Nephron (organoid): ENCODE measurements at regions not wholly inside any gene's neighbourhood (a gene's known extent, or its start where the extent isn't known, plus 50 kb on each side); places are given as distances from the start of the nearest gene placed in this dataset.

Experiments used
- H3K27ac Mint-ChIP-seq, 3 experiments: 2 replicates each; pipeline ENCODE4 v1.8.0; 2020; ENCODE audit warnings: mixed read lengths in 3 of 3, mild to moderate bottlenecking in 2 of 3, moderate library complexity in 1 of 3
- H3K27me3 Mint-ChIP-seq: 2 replicates; pipeline ENCODE4 v1.8.0; 2021; ENCODE audit warnings: low read depth, mild to moderate bottlenecking, moderate library complexity, mixed read lengths
- H3K36me3 Mint-ChIP-seq: 2 replicates; pipeline ENCODE4 v1.8.0; 2020; ENCODE audit warnings: low read depth, mixed read lengths
- H3K4me1 Mint-ChIP-seq: 2 replicates; pipeline ENCODE4 v1.8.0; 2020; ENCODE audit warnings: mixed read lengths
- H3K4me3 Mint-ChIP-seq, 3 experiments: 2 replicates each; pipeline ENCODE4 v1.8.0; 2020; ENCODE audit warnings: mild to moderate bottlenecking in 3 of 3, mixed read lengths in 3 of 3, moderate library complexity in 2 of 3
- H3K9me3 Mint-ChIP-seq: 2 replicates; pipeline ENCODE4 v1.8.0; 2020; ENCODE audit warnings: mixed read lengths
- TF ChIP-seq, protein P1 (sequence below), 3 experiments: fragments of 200-600 bp; sonication (generic); IDR thresholded peaks; one replicate each; pipeline ENCODE4 v1.5.0; 2021; ENCODE audit warnings: antibody characterized with exemption in 3 of 3; ENCODE audit not compliant: unreplicated experiment in 3 of 3

DNA sequence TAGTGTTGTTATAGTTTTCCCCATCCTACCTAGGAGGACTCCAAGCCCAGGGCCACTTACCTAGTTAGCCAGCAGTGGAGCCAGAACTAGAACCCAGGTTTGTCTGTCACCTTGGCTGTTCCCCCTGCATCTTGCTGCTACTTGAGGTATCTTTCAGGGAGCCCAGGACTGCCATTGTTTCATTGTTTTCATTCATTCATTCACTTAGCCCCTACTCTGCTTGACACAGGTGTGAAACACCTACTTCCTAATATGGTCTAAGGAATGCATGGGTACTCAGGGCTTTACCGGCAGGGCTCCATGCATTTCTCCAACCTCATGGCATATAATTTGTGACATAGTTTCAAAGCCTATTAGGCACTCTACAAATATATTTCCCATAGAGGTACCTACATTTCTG is 266.6 kb upstream of the TPM1 start:
- no peak overlapping the region for H3K4me3 Mint-ChIP-seq
- H3K27ac Mint-ChIP-seq: no peak overlapping the region
- no peaks in the 10 kb centered on the region for H3K9me3 Mint-ChIP-seq
- no peaks in the 10 kb centered on the region for H3K27me3 Mint-ChIP-seq
- H3K4me1 Mint-ChIP-seq: peaks cover 2% of the 10 kb centered on the region
- TF ChIP-seq, protein P1, sequence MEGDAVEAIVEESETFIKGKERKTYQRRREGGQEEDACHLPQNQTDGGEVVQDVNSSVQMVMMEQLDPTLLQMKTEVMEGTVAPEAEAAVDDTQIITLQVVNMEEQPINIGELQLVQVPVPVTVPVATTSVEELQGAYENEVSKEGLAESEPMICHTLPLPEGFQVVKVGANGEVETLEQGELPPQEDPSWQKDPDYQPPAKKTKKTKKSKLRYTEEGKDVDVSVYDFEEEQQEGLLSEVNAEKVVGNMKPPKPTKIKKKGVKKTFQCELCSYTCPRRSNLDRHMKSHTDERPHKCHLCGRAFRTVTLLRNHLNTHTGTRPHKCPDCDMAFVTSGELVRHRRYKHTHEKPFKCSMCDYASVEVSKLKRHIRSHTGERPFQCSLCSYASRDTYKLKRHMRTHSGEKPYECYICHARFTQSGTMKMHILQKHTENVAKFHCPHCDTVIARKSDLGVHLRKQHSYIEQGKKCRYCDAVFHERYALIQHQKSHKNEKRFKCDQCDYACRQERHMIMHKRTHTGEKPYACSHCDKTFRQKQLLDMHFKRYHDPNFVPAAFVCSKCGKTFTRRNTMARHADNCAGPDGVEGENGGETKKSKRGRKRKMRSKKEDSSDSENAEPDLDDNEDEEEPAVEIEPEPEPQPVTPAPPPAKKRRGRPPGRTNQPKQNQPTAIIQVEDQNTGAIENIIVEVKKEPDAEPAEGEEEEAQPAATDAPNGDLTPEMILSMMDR (IDR thresholded peaks at IDR 0.05; ENCODE audit: unreplicated experiment in 3 of 3): no peak
- peaks cover 53% of the 10 kb centered on the region for H3K36me3 Mint-ChIP-seq

DNA sequence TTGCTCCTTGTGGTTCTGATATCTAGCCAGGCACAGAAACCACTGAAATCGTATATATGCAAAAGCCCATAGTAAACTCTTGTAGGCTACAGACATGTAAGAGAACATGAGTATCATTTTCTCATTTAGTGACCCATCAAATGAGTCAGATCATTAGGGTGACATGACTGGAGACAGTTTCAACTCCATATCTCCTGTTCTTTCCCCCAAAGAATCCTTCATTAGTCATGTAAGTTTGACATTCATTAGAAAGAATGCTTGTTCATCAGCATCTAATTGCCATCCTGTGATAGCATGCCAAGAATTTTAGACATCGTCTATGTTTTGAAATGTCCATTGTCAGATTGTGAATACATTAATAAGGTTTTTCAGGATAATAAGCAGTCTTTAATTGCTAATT is 264.9 kb upstream of the TPM1 start:
- no peak overlapping the region for H3K4me3 Mint-ChIP-seq
- no peaks in the 10 kb centered on the region for H3K9me3 Mint-ChIP-seq
- H3K4me1 Mint-ChIP-seq: peaks cover 14% of the 10 kb centered on the region
- TF ChIP-seq, protein P1 (IDR thresholded peaks at IDR 0.05; ENCODE audit: unreplicated experiment in 3 of 3): no peak
- no peak overlapping the region for H3K27ac Mint-ChIP-seq
- H3K27me3 Mint-ChIP-seq: no peaks in the 10 kb centered on the region
- peaks cover 47% of the 10 kb centered on the region for H3K36me3 Mint-ChIP-seq

DNA sequence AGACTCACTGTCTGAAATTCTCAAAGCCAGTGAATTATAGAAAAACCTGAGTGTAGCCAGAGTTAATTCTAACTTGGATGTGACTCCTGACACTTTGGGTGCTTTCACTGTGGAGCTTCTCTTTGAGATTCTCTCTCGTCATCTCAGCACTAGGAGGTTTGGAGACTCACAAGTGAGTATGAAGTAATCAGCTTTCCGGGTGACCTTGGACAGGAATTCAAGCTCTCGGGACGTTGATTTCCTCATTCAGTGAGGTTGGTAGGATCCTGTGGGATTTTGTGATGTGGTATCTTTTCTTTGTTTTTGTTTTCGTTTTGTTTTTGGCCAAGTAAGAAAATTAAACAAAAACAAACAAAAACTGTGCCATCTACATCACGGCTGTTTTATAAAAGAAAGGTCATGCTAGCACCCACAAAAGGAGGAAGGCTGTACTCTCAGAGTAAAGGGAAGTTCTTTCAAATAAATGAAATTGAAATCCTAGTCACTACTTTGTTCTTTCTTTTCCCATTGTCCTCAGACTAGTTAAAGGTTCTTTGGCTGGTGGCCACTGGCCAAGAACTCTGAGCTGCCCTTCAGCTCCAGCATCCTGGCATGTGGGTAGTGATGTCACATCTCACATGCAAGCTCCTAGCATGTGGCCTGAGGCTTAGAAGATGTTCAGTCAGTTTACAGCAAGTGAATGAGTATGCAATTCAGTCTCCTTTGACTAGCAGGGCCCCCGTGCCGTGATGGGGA is 263.3 kb upstream of the TPM1 start:
- H3K27me3 Mint-ChIP-seq: no peaks in the 10 kb centered on the region
- TF ChIP-seq, protein P1 (IDR thresholded peaks at IDR 0.05; ENCODE audit: unreplicated experiment in 3 of 3): no peak
- H3K4me1 Mint-ChIP-seq: peaks cover 28% of the 10 kb centered on the region
- peaks cover 42% of the 10 kb centered on the region for H3K36me3 Mint-ChIP-seq
- no peak overlapping the region for H3K27ac Mint-ChIP-seq
- H3K4me3 Mint-ChIP-seq: no peak overlapping the region
- H3K9me3 Mint-ChIP-seq: no peaks in the 10 kb centered on the region

DNA sequence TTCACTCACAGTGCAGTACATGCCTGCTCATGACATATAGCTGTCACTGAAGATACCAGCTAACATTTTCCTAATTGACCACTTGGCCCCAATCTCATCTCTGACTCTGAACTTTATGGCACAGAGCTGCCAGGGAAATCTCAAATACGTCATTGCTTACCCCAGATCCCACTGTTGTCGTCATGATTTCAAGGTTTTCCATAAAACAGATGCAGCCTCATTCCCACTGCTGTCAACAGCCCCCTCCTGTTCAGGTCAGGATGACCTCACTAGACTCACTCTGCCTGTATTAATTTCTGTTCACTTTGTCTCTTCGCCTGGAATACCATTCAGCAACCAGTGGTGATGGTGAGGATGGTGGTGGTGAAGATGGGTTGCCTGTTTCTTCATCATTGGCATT is 262.6 kb upstream of the TPM1 start:
- Mint-ChIP-seq H3K36me3 (peaks cover 39% of the 10 kb centered on the region), H3K27me3 (no peaks in the 10 kb centered on the region), H3K27ac (no peak overlapping the region), H3K4me1 (peaks cover 31% of the 10 kb centered on the region), H3K9me3 (no peaks in the 10 kb centered on the region), H3K4me3 (no peak overlapping the region)
- TF ChIP-seq, protein P1 (IDR thresholded peaks at IDR 0.05; ENCODE audit: unreplicated experiment in 3 of 3): no peak

DNA sequence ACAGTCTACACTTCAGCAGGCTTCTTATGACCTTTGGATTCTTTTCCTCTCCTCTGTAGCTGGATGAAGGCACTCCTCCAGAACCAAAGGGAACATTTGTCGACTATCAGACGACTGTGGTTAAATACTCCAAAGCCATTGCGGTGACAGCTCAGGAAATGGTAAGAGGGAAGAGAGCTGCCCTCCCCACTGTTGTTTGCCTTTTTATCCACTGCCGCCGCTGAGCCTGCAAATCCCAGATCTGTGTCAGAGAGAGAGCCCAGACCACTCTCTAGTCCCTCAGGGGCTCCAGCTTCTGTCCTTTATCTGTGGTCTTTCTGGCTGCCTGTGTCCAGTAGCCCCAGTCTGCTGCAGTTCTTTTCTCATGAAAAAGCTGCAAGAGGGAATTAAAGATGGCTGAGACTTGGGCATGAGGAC is 261.5 kb upstream of the TPM1 start:
- no peak overlapping the region for H3K4me3 Mint-ChIP-seq
- H3K27ac Mint-ChIP-seq: peak overlapping the region; percentile 53 to 87 (median 71)
- no peaks in the 10 kb centered on the region for H3K9me3 Mint-ChIP-seq
- no peaks in the 10 kb centered on the region for H3K27me3 Mint-ChIP-seq
- H3K4me1 Mint-ChIP-seq: peaks cover 39% of the 10 kb centered on the region
- TF ChIP-seq, protein P1 (IDR thresholded peaks at IDR 0.05; ENCODE audit: unreplicated experiment in 3 of 3): no peak
- peaks cover 28% of the 10 kb centered on the region for H3K36me3 Mint-ChIP-seq
